ENCODE measurements at regions not wholly inside any gene's neighbourhood (a gene's known extent, or its start where the extent isn't known, plus 50 kb on each side); places are given as distances from the start of the nearest gene placed in this dataset.

GRCh38 chr2:14684516-14684915, 52.0 kb downstream of the LRATD1 start:
- DNase-seq = no peak

DNA sequence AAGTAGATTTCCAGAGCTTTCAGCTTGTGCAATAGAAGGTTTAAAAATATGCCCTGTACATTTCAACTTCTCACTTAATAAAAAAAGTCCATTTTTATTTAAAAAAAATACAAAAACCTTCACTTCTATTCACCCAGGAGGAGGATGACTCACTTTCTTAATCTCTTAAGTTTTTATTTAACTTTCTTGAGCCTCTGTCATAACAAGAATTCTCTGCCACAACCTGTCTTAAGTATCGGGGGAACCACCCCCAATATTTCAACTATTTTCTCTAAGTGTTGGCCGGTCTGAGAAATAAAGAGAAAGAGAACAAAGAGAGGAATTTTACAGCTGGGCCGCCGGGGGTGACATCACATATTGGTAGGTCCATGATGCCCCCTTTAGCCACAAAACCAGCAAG, 58.4 kb downstream of the LRATD1 start:
- no peak for DNase-seq

- no peak for DNase-seq
Measured at GRCh38 chr2:14693874-14694273, 61.4 kb downstream of the LRATD1 start.

GRCh38 chr2:14700753-14701152, 68.2 kb downstream of the LRATD1 start:
- DNase-seq = no peak

GRCh38 chr2:14702258-14702657, 69.7 kb downstream of the LRATD1 start:
- no peak for DNase-seq

DNA sequence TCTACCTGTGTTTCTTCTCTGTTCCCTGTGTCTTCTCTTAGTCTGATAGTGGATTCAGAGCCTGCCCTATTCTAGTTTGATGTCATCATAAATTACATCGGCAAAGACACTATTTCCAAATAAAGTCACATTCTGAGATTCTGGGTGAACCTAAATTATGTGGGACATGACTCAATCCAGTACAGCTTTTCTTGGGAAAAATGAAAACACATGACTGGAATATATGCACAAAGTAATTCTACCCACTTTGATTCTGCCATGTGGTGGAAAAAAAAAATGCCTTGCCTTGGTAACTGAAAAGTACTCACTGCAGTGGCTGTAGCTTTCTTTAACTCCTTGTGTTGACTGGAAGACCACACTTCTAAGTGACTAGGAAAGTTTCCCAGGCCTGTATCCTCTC, 73.7 kb downstream of the LRATD1 start:
- DNase-seq = no peak

DNA sequence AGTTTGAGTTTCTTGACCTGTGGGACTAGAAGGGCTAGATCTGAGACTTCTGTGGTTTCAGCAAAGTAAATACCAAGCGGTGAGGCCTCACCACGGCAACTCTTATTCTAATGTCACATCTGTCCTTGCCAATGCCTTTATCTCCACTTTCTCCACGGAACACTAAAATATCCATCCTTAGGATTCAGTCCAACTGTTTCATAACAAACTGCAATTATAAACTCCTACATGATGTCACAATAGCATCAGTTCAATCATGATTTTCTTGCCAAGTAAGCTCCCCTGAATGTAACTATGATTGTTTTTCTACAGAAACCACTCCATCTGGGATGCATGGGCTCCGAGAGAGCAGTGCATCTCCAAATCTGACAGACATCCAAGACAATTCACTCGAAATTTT, 79.6 kb downstream of the LRATD1 start:
- no peak for DNase-seq

GRCh38 chr2:14713248-14713647, 80.7 kb downstream of the LRATD1 start:
- DNase-seq = no peak

DNA sequence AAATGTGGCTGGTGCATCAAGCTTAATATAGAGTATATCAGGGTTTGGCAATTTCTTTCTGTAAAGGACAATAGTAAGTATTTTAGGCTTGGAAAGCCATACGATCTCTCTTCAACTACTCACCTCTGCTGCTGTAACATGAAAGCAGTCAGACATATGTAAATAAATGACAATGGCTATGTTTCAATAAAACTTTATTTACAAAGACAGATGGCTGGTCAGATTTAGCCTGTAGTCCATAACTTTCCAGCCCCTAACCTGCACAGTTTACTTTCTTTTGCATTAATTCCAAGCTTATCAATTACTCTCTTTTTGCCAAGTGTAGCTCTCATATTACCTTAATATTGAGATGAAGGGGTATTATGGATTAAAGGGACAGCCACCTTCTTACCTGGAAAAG, 83.1 kb downstream of the LRATD1 start:
- DNase-seq = no peak

DNA sequence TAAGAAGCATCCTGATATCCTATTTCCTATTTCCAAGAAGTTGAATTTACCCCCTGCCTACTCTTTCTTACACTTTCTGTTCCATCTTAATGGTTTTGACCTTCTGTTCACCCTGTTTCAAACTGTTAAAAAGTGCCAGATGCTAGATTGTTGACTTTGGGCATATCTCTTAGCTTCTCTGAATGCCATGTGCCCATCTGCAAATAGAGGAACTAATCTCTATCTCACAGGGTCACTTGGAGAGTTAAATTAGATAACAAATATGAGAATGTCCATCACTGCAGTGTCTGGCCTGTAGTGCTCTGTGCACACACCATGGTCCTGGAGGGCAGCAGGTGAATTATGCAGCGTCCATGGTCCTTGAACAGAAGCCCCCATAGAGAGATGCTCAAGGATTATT, 83.8 kb downstream of the LRATD1 start:
- no peak for DNase-seq

DNA sequence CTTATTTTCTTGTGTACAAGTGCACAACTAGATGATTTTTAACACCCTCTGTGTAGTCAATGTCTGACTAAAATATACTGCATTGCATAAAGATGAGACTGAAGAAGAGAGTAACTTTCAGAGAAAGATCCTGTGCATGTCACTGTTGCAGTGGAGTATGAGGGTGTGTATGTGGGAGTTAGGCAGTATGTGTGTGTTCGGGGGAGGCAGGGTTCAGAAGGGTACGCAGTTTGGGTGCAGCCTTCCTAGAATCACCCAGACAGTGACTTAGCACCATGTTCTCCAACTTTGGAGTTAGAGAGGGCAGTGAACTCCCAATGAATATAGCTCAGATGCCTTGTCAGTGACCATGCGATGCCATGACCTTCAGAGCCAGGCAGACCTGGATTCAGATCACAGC, 84.6 kb downstream of the LRATD1 start:
- no peak for DNase-seq

- DNase-seq = no peak
Measured at GRCh38 chr2:14720319-14720718, 87.8 kb downstream of the LRATD1 start.

GRCh38 chr2:14720739-14721138, 88.2 kb downstream of the LRATD1 start:
- no peak for DNase-seq

DNA sequence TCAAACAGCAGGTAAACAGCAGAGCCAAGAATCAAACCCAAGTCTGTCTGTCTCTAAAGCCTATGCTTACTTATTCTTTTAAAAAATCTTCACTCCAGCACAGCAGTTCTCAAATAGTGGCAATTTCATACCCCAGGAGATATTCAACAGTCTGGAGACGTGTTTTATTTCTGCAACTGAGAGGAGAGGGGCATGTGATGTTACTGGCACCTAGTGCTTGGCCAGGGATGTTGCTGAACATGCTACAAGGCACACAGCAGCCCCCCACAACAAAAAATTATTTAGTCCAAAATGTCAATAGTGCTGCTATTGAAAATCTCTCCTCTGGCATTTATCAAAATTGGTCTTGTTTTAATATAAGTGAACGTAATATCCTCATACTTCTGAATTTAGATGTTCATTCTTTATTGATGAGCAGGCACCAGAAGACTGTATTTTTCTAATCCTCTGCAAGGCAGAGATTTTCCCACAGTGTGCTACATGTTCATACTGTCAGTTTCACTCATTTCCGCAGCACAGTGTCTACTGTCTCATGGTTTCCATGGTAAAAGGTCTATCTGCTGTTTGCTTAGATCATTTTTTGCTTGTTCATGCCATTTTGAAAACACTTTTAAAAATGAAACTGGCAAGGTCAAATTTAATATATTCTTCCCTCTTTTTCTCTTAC, 90.5 kb downstream of the LRATD1 start:
- no peak for DNase-seq

DNA sequence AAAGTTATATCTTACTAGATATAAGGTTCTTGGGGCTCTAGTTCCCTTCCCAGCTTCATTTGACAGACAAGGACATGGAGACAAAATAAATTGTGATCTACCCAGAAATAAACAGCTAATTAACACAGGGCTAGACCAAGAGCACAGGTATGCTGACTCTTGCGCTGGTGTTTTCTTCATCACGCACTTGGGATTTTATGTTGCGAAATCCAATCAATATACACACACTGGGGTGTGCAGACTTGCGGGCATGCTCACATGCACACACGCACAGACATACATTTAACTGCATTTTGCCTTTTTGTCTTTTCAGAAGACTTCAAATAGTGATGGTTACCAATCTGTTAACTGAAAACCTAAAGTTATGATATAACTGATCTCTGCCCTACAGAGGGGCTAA, 91.2 kb downstream of the LRATD1 start:
- DNase-seq = no peak

DNA sequence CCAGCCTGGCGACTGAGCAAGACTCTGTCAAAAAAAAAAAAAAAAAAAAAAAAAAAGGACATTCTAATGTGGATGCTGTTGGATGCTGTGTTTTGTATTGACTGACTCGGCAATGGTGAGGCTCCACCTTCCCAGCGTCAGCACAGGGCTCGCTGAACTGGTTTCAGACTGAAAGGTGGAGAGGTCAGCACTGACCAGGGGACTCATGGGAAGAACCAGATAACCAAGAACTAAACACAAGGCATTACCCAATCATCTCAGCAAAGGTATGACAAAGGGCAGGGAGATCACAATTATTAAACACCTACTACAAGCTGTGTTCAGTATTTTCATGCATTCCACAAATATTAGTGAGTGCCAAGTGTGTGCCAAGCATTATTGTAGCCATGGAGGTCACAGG, 103.2 kb downstream of the LRATD1 start:
- no peak for DNase-seq

DNA sequence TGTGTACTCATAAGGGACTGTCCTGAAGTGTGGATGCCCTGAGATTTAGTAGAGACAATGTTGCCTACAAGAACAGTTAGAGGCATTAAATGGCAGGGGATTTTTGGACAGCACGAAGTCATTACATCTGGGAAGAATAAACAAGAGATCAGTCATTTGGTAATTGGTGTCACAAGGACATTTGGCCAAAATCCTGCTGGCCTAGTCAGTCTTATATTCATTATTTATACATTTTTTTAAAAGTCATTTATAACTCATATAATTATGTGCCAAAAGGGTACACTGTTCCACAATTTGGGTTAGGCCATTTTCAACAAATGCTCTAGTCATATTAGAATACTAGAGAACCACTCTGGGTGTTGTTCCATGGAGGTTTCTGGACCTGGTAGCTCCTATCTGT, 104.7 kb downstream of the LRATD1 start:
- DNase-seq = no peak

- no peak for DNase-seq
Measured at GRCh38 chr2:14743861-14744260, 111.3 kb downstream of the LRATD1 start.

DNA sequence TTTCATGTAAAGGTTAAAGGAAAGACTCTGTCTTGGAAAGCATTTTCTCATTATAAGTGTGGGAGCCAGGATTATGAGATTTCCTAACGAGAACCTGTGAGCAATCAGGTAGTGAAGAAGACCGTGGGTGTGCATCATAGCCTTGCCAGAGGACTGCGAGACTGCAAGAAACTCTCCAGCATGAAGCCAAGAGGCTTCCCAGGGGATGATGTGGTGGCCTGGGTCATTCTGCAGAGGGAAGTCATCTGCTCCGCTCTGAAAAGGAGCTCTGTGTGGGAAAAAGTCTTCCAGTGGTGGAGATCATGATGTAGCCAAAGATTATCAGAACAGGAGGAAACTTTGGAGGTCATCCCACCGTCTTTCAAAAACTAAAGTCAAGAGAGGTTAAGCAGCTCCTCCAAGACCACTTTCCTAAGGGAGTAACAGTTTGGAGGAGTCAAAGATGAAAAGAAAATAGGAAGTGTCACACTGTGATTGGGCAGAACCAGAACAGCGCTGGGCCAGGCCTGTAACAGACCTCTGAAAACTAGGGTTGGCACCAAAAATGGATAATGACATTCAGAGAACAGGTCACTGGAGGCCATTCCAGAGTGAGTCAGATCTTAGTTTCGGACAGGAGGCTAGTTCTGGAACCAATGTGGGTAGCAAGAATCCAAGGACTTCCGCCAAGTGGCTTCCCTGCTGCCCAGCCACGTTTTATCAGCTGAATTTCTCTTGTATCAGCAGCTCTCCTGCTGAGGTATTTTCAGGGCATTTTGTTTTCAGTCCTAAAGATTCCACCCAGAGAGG, 113.0 kb downstream of the LRATD1 start:
- DNase-seq = no peak

DNA sequence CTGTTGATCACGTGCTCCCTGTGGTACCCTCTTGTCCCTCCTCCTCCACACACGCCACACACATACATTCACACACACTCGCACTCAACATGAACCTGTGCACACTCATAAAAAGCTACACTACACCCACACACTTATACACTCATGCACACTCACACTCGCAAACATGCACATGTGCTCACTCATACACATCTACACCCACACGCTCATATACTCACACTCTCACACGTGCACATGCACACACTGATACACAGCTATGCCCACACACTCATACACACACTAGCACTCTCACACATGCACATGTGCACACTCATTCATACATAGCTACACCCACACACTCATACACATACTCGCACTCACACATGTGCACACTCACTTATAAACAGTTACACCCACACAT, 113.6 kb downstream of the LRATD1 start:
- no peak for DNase-seq

DNA sequence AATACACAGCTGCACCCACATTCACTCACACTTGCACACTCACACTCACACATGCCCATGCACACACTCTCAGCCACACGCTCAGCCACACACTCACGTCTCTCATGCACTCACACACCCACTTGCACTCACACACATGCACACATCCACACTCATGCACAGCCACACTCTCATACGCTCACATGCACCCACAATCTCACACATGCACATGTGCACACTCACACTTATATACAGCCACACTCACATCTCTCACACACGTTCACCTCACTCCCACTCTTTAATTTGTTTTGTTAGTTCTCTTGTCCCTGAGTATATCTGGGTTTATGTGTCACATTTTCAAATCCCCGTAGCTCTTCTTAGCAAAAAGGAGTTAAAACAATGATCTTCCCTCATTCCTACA, 114.9 kb downstream of the LRATD1 start:
- no peak for DNase-seq

DNA sequence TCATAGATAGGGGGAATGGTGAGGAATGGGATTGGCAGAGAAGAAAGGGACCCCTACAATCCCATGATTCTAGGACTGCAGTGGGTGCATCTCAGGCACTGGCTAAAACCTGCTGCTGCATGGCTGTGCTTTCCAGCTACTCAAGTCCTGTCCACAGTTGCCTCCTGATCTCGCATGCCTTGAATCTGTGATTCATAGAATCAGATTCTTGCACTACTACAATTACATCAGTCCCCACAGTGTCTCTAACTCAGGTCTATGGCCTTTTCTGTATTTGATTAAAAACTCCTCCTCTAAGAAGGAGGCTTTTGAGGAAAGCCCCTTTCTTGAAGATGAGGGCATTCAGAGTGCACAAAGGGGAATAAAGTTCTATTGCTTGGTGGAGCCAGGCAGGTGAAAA, 117.4 kb downstream of the LRATD1 start:
- DNase-seq = no peak

DNA sequence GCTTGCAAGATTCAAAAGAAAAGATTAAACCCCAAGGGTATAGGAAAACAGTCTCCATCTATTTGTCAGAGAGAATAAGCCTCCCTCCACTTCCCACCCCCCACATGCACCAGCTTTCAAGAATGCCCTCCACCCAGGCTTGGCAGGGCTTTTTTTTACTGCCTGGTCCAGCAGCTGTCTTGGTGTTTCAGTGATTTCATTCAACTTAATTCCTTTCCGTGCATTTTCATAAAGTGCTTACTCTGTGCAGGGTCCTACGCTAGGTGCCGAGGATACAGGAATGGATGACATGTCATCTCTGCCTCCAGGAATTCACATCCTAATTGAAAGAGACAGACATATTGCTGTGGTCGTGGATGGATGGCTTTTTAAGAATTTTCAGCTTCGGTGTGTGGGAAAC, 117.9 kb downstream of the LRATD1 start:
- no peak for DNase-seq

GRCh38 chr2:14751581-14751980, 119.1 kb downstream of the LRATD1 start:
- no peak for DNase-seq

- no peak for DNase-seq
Measured at GRCh38 chr2:14752295-14752694, 119.8 kb downstream of the LRATD1 start.

Measured in CD4-positive, alpha-beta T cell treated with Interleukin-10 for 1 hour (primary cell).